ENCODE measurements at regions not wholly inside any gene's neighbourhood (a gene's known extent, or its start where the extent isn't known, plus 50 kb on each side); places are given as distances from the start of the nearest gene placed in this dataset.
"Not testable (repeated sequence)": the region's sequence is repeated elsewhere in the genome, so short reads cannot be mapped to it uniquely, and the experiment has no call there.

GRCh38 chr20:12133553-12133952 is 215.9 kb downstream of the BTBD3 start:
- ChIA-PET POLR2A (no interaction called here), CTCF (no interaction called here)
- Histone ChIP-seq H4K20me1 (replicated peaks; ENCODE audit: control insufficient read depth, extremely low read depth, insufficient read depth, low read length) (no peaks in the 10 kb centered on the region), H3K4me2 (ENCODE audit: insufficient read depth, low read length) (no peak overlapping the region), H3K9ac (replicated peaks; ENCODE audit: extremely low read depth, insufficient read depth, low read length) (no peak overlapping the region), H3K27ac (ENCODE audit: insufficient read depth, low read depth, low read length) (no peak overlapping the region), H3K4me3 (replicated peaks in 1 of 3; ENCODE audit: insufficient read depth in 1 of 3, low read depth in 1 of 3, low read length in 3 of 3) (no peak overlapping the region), H3K9me1 (replicated peaks; ENCODE audit: control insufficient read depth, extremely low read depth, insufficient read depth, low read length) (no peaks in the 10 kb centered on the region), H3K27me3 (ENCODE audit: control insufficient read depth in 2 of 2, insufficient read depth in 2 of 2, low read length in 2 of 2) (no peaks in the 10 kb centered on the region), H3K9me3 (replicated peaks; ENCODE audit: control insufficient read depth, insufficient read depth, low read length) (peaks cover 2% of the 10 kb centered on the region), H3K4me1 (ENCODE audit: control insufficient read depth, extremely low read depth, insufficient read depth, low read length) (no peaks in the 10 kb centered on the region), H3K36me3 (ENCODE audit: control insufficient read depth in 2 of 2, extremely low read depth in 1 of 2, insufficient read depth in 2 of 2, low read length in 2 of 2) (no peaks in the 10 kb centered on the region), H2AFZ (ENCODE audit: low read depth, low read length) (no peak overlapping the region), H3K79me2 (ENCODE audit: control insufficient read depth, insufficient read depth, low read length) (no peaks in the 10 kb centered on the region)
- BruUV-seq (replicated peaks) = no TSS peak
- intact Hi-C loops (cut with micrococcal nuclease) = no loop called here
- dilution Hi-C loops (cut with MboI; ENCODE audit: extremely low pct_ligation_motif_present, low sequenced_read_pairs) = no loop called here
- TF ChIP-seq MYC (IDR thresholded peaks at IDR 0.05; ENCODE audit: low read depth, low read length) (no peak), POLR2A (IDR thresholded peaks at IDR 0.05; ENCODE audit: low read depth, low read length) (no peak), JUN (IDR thresholded peaks at IDR 0.05; ENCODE audit: borderline replicate concordance, insufficient read depth, insufficient read length, low read depth) (no peak), GATA2 (IDR thresholded peaks at IDR 0.05; ENCODE audit: insufficient read depth, insufficient read length, low read depth, low read length) (no peak), POLR2AphosphoS5 (IDR thresholded peaks at IDR 0.05; ENCODE audit: insufficient read depth, low read depth, low read length) (no peak), FOS (IDR thresholded peaks at IDR 0.05; ENCODE audit: borderline replicate concordance, insufficient read depth, low read length) (no peak), EZH2 (IDR thresholded peaks at IDR 0.05; ENCODE audit: borderline replicate concordance, low read depth, low read length, severe bottlenecking) (no peak), CTCF (IDR thresholded peaks at IDR 0.05; ENCODE audit: extremely low read depth in 1 of 2, insufficient read depth in 1 of 2, low read depth in 1 of 2, low read length in 2 of 2) (no peak)
- TF ChIP-seq, protein P1, sequence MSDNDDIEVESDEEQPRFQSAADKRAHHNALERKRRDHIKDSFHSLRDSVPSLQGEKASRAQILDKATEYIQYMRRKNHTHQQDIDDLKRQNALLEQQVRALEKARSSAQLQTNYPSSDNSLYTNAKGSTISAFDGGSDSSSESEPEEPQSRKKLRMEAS (IDR thresholded peaks at IDR 0.05; ENCODE audit: insufficient read depth, insufficient read length) = no peak
- DNase-seq (ENCODE audit: low read depth, low spot score) (no peak), FAIRE-seq (no peak)

DNA sequence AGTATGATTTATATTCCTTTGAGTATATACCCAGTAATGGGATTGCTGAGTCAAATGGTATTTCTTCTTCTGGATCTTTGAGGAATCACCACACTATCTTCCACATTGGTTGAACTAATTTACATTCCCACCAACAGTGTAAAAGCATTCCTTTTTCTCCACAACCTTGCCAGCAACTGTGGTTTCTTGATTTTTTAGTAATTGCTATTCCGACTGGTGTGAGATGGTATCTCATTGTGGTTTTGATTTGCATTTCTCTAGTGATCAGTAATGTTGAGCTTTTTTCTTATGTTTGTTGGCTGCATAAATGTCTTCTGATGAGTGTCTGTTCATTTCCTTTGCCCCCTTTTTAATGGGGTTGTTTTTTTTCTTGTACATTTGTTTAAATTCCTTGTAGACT is 228.3 kb downstream of the BTBD3 start:
- H3K4me1 ChIP-seq (ENCODE audit: control insufficient read depth, extremely low read depth, insufficient read depth, low read length); H3K27ac ChIP-seq (ENCODE audit: insufficient read depth, low read depth, low read length); H2AFZ ChIP-seq (ENCODE audit: low read depth, low read length); H3K4me2 ChIP-seq (ENCODE audit: insufficient read depth, low read length); POLR2A ChIA-PET; H4K20me1 ChIP-seq (replicated peaks; ENCODE audit: control insufficient read depth, extremely low read depth, insufficient read depth, low read length); dilution Hi-C loops (cut with MboI; ENCODE audit: extremely low pct_ligation_motif_present, low sequenced_read_pairs); H3K9me1 ChIP-seq (replicated peaks; ENCODE audit: control insufficient read depth, extremely low read depth, insufficient read depth, low read length); H3K27me3 ChIP-seq (ENCODE audit: control insufficient read depth in 2 of 2, insufficient read depth in 2 of 2, low read length in 2 of 2); FAIRE-seq; H3K9me3 ChIP-seq (replicated peaks; ENCODE audit: control insufficient read depth, insufficient read depth, low read length); DNase-seq (ENCODE audit: low read depth, low spot score); CTCF ChIA-PET; intact Hi-C loops (cut with micrococcal nuclease); H3K4me3 ChIP-seq (replicated peaks in 1 of 3; ENCODE audit: insufficient read depth in 1 of 3, low read depth in 1 of 3, low read length in 3 of 3); H3K9ac ChIP-seq (replicated peaks; ENCODE audit: extremely low read depth, insufficient read depth, low read length); H3K79me2 ChIP-seq (ENCODE audit: control insufficient read depth, insufficient read depth, low read length); H3K36me3 ChIP-seq (ENCODE audit: control insufficient read depth in 2 of 2, extremely low read depth in 1 of 2, insufficient read depth in 2 of 2, low read length in 2 of 2); BruUV-seq (replicated peaks): not testable (repeated sequence)
